ENCODE measurements at regions not wholly inside any gene's neighbourhood (a gene's known extent, or its start where the extent isn't known, plus 50 kb on each side); places are given as distances from the start of the nearest gene placed in this dataset.

DNA sequence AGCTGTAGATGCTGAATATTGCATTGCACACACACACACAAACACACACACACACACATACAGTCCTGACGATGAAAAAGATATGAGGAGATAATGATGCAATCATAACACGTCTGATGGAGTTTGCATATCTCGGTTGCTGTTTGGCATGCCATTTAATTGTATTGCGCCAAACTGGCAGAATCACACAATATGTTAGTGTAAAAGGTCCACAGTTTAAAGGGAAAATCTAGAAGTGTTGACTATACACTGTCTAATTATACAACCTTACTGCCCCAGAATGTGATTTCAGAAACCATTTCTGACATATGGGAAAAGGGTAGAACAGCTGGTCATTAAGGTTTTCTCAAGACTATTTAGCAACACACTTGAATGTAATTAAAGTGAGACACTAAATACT lies 123.7 kb upstream of the PROX1 start:
- Histone ChIP-seq H3K27ac (no peak overlapping the region), H3K4me3 (no peak overlapping the region)

DNA sequence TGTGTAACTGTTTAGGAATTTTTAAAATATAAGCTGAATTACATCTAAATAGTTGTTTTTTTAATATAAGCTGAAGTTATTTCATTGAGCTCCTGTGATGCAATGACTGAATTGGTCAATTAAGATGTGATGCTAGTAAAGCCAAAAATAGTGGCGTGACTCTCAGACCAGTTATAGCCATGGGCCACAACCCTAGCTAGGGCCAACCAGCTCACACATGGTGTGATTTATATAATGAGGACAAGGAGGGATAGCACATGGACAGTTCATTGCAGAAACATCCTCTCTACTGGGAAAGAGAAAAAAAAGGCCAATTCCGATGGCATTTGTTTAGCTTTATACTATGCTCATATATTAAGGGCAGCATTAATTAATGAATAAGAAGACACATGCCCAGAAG lies 119.3 kb upstream of the PROX1 start:
- no peak overlapping the region for H3K4me3 ChIP-seq
- H3K27ac ChIP-seq = no peak overlapping the region

DNA sequence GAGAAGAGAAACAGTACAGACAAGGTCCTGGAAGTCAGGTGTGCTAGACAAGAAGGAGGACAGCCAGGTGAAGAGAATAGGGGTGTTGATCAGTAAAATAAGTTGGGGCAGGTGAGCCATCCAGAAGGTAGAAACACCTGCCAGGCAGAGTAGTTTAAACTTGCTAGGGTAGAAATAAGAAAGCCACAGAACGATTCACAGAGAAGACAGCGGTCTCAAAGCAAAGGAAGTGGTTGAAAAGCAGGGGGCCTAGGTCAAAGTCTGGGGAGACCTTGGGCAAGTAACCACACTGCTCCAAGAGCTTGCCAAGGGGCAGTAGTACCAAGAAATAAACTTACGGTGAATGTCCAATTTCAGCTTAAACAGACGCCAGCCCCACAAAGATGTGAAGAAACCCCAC lies 116.6 kb upstream of the PROX1 start:
- H3K27ac ChIP-seq = no peak overlapping the region
- H3K4me3 ChIP-seq = no peak overlapping the region

DNA sequence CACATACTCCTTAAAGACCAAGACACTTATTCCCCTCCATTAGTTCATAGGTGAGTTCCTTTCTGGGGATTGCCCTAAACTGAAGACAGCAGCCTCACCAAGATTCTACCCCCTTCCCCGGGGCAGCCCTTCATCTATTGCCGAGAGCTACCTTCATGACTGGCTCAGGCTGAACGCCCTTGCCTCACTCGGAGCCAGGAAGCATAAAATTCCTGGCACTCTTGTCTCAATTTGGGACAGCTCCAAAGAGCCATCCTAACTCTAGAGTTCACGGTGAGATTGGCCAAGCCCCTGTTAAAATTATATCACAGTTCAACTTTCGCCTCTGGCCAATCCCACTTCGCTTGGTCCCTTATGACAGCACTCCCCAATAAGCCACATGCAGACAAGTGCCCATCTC lies 113.0 kb upstream of the PROX1 start:
- no peak overlapping the region for H3K27ac ChIP-seq
- H3K4me3 ChIP-seq = no peak overlapping the region

DNA sequence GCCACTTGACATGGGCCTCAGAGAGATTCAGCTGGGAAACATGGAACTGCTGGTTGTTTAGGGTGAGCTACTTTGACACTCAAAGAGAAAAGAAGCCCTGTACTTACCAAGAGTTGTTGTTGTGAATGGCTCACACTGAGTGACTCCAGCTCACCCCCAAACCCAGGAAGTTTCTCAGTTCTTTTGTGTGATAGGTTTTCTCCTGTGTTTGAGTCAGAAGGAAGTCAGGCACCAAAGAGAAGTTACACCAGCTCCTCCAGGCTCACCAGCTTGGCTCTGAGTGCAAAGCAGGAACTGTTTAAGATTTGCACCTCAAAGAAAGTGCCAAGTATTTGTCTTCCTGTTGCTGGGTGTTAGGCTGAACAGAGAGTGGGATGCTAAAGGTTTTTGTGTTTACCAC lies 111.2 kb upstream of the PROX1 start:
- Histone ChIP-seq H3K4me3 (no peak overlapping the region), H3K27ac (no peak overlapping the region)

DNA sequence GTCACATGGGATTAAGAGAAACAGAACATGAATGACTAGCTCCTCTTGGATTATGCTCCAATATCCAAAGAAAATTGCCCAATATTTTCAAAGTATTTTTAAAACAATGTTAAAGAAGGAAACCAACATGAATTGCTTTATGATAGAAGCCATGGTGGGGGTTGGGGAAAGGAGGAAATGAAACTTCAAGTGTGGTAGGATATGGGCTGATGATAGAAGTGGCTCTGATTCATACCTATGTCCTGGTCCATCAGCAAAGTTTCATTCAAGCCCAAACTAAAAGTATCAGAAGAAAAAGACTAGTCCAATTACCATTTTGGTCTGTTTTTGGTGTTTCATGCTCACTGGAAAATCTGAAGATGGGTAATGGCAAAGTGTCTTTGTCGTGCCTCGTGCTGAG lies 104.2 kb upstream of the PROX1 start:
- Histone ChIP-seq H3K27ac (no peak overlapping the region), H3K4me3 (no peak overlapping the region)

DNA sequence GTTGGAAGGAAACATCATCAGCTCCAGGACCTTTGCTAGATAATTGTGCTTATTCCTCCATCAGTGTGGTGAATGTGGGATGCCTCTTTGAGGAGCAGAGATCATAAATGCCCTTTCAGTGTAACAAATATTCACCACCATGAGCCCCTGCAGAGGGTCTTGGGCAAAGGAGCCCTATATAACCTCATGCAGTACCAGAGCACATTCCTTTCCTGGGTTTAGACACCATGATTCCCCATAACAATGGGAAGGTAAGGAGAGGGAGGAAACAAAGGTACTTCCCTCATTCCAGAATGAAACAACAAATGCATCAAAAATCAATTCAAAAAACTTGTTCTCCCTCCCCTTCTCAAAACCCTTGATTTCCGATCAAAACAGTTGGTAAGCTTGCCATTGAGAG lies 103.4 kb upstream of the PROX1 start:
- no peak overlapping the region for H3K27ac ChIP-seq
- H3K4me3 ChIP-seq = no peak overlapping the region

DNA sequence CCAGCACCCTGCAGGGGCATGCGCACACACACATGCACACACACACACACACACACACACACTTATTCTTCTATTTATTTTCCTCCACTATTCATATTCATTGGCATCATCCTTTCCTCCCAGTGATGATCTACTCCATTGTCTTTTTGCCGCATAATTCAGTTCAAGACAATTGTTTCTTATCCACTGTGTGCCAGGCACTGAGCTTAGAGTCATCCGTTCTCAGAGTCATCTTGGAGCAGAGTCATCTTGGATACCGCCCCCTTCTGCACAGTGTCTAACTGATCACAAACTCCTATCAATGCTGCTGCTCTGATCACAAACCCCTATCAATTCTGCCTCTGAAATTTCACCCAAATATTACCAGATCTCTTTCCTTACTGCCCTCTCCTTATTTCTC lies 102.8 kb upstream of the PROX1 start:
- Histone ChIP-seq H3K27ac (no peak overlapping the region), H3K4me3 (no peak overlapping the region)

DNA sequence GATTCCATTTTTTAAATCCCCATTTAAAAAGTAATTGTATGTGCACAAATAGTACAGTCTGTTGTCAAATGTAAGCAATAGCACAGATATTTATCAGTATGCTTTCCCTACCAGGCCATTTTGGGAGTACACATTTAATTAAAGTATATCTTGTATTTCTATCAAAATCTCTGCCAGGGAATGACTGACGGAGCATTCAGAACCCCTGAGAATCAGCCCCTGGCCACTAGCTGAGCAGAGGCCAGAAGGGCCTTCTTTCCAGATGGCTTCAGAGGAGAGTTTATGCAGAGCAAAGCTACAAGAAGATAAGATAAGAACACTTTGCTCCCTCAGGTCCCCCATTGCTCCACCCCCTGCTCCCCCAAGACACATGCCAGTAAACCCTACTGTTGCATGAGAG lies 99.9 kb upstream of the PROX1 start:
- Histone ChIP-seq H3K27ac (no peak overlapping the region), H3K4me3 (no peak overlapping the region)

DNA sequence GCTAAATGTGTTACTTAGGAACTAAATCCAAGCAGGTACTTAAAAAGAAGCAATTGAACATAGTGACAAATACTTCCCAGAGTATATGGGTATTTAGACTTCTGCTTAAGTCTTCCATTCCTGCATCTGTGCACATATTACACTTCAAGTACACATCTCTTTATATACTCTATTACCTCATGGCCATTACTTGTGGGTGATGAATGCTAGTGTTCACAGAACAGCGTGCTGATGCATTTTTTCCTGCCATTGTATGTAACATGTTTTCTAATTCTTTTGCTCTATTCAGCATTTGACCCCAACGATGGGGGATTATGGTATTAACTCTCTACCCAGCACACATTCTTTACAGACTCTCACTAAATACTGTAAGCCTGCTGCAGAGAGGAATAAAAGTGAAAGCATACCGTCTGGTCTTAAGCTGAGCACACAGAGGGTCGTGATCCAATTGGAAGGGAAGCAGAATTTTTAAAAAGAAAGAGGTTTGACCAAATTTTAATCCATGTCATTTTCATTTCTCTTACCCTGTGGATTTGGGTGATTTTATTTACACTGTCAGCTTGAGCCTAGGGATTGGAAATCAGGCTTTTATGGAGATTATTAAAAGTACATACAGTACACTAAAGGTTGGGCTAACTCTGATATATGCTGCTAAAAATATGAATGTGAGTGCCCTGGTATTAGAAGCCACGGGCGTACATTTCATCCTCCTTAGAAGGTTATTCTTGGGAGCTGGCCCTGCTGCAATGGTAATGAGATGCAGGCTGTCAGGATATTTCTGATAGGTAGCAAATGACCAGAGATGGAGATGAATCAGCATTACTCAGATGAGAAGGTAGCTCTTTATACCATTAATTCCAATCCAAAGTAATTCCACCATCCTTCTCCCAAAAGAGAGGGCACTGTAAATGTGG lies 95.5 kb upstream of the PROX1 start:
- H3K4me3 ChIP-seq = no peak overlapping the region

DNA sequence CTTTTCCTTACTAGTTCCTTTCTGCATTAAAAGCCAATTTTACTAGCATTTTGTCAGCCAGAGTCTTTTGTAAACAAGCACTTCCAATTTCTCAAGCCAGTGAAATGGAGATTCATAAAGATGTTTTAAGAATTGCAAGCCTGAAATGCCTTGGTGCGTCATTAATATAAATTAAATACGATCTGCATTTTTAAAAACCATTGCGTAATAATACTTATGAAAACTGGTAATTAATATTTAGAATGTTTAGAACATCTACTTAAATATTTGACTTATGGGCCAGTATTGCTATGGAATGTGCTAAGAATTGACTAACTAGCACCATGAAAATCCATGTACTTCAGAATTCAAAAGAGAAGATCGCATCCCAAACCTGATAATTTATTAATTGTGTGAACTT lies 89.1 kb upstream of the PROX1 start:
- no peak overlapping the region for H3K4me3 ChIP-seq
- H3K27ac ChIP-seq = no peak overlapping the region

More for the DNA sequence above, 95.5 kb upstream of the PROX1 start:
- H3K27ac ChIP-seq = no peak overlapping the region

DNA sequence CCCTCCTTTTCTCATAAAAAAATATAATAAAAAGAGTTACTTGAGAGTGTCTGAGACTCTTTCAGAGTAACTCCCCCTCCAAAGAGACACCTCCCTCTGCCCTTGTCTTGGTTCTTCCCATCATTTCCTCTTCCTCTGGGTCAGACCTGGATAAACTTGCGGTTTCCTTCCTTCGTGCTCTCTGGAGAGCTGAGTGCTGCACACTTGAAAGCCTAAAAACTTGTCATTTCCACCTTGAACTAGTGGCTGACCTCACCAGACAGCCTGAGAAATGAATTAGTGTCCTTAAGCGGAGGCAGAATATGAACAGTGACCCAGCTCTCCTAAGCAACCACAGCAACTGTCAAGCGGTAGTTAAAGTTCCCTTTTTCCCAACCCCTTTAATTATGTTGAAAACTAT lies 88.4 kb upstream of the PROX1 start:
- H3K27ac ChIP-seq = no peak overlapping the region
- H3K4me3 ChIP-seq = no peak overlapping the region

DNA sequence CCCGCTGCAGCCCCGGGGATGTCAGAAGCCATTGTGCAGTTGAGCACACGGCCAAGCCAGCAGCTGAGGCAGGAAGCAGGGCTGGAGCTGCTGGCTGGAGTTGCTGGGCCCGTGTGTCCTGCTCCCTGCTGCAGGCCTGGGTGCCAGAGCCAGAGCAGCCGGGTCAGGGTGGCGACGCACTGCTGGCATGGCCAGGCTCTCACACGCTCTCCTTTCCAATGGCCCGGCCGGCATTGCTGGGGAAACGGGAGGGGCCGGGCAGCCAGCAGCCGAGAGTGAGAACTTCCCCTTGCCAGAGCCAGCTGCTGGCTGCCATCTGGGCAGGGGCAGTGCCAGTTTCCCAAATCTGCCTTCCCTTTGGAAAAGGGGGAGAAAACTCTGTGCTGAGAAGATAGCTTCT lies 82.4 kb upstream of the PROX1 start:
- Histone ChIP-seq H3K27ac (no peak overlapping the region), H3K4me3 (no peak overlapping the region)

DNA sequence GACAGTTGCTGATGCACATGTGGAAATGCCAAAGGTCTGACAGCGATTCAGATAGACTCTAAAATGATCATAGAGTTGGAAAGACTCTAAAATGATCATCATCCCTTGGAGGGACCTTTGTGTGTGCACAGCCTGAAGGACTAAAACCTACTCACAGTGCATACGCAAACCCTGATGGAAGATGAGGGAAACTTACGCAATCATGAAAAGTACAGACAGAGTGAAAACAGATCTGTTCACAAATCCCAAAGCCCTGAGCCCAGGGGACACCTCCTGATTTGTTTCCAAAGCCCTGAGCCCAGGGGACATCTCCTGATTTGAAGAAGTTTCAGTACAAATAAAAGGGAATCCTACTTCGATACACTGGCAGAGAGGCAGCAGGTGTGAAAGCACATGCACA lies 79.3 kb upstream of the PROX1 start:
- Histone ChIP-seq H3K4me3 (no peak overlapping the region), H3K27ac (no peak overlapping the region)

DNA sequence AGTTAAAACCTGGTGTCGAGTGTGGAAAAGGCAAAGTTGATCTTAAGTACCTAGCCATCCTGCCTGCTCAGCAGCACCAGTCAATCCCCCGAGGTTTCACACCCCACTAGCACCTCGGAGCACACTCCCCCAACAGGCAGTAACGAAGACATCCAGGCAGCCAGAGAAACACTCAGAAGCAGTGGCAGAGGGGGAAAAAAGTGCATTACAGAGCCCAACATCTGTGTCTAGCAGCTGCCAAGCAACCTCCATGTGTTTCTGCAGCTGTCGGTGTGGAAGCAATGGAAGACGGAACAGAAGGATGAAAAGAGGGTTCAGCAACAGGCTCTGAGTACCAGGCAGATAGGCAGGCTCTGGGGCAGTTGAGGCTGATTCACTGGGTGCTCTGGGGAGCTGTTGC lies 73.4 kb upstream of the PROX1 start:
- Histone ChIP-seq H3K27ac (no peak overlapping the region), H3K4me3 (no peak overlapping the region)

DNA sequence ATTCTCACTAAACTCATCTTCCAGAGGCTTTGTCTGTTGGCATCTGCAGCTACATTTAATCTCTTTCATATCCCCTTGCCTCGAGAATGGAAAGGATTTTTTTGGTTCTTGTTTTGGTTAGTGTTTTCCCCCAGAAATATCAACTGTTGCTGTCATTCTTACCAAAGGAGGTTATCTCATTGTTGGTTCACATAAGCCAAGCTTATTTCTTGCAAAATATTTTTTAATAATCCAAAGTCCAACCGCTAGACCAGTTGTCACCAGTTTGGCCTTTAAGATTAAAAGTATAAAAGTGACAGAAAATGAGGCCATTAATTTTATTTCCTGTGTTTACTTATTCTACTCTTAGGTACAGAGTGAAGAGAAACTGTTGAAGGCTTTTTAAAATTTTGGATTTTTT lies 66.5 kb upstream of the PROX1 start:
- no peak overlapping the region for H3K4me3 ChIP-seq

DNA sequence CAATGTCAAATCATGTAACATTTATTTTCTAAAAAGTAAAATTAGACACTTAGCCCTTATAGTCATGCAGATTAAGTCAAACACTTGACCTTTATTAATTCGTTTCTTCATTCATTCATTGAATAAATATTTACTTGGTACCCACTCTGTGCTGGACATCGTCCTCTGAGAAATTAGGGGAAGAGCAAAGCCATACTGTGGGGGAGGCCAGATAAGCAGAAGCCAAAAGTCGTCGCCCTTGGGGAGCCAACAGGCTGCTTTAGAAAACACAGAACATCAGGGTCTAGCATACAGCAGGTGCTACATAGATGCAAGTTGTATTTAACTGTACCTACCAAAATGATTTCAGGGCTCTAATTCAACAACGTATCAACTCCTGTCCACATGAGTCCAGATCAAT lies 66.1 kb upstream of the PROX1 start:
- Histone ChIP-seq H3K27ac (no peak overlapping the region), H3K4me3 (no peak overlapping the region)

More for the DNA sequence above, 66.5 kb upstream of the PROX1 start:
- no peak overlapping the region for H3K27ac ChIP-seq

DNA sequence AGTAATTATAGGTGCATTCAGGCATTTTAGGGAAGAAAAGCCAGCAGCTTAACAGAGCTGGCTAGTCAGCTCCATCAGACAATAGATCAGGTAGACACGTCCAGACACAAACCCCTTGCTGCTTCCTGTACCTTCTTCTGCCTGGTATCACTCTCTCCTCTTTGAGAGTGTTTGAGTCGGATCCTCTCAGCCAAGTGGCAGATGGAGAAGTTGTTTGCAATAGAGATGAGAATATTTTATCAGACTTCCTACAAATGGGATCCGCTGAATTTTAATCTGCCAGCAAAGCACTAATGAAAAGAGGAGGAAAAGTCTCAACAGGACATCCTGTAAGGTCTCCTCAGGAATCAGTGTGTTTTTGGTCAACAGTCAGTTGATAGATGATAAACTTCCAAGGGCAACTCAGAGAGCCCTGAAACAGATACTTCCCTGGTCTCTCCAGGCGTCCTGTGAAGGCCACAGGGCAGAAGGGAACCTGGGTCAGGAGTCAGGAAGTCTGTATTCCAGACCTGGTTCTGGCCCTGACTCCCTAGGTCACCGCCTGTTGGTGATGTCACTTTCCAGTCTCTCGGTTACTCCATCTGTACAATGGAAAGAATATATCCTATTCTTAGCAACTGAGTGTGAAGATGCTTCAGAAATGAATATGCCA lies 62.1 kb upstream of the PROX1 start:
- no peak overlapping the region for H3K27ac ChIP-seq
- H3K4me3 ChIP-seq = no peak overlapping the region

DNA sequence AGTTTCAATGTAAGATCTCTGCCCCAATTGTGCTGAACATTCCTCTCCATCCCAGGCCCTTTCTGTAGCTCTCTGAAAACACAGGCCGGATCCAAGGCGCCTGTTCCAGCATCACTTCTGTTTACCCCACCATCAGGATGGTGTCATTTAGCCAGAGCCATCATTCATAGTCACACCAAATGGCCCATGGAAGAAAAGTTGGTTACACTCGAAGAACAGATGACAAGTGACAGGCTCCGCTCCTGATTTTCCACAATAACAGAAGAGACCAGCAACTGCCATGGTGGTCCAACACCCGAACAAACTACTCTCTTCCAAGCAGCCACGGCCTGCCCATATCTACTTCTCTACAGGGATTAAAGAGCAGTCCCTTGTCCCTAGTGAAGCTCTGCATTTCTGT lies 59.9 kb upstream of the PROX1 start:
- Histone ChIP-seq H3K4me3 (no peak overlapping the region), H3K27ac (no peak overlapping the region)

DNA sequence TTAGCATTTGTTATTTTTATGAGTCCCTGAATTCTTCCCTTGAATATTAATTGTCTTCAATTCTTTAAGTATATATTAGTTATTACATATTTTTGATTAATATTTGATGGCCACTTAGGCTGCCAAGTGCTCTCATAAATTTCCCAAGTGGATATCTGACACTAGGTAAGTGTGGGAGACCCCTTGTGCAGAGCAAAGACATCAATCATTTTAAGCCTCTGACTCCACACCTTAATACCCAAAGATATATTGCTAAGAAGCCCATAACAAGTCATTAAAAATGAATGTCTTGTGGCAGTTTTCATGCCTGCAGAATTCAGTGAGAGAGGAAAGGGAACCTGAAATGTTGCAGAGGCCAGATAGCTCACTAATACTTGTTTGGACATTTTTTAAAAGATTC lies 58.4 kb upstream of the PROX1 start:
- H3K27ac ChIP-seq = no peak overlapping the region

DNA sequence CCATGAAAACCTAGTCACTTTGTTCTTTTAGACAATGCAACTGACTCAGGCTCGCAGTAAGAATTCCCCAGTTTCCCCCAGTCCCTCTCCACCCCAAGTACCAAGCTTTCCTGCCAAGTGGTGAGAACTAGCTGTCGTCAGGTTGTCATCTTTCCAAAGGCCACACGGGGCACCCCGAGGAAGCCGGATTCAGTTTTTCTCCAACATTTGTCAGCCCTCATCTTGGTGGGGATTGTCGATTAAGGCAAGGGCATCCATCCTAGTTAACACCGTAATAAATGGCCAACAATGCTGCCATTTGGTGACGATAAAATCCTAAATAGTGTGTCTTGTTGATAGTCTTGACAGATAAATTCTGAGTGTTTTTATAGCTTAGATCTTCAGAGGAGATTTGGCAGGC lies 55.9 kb upstream of the PROX1 start:
- Histone ChIP-seq H3K27ac (no peak overlapping the region), H3K4me3 (no peak overlapping the region)

More for the DNA sequence above, 58.4 kb upstream of the PROX1 start:
- no peak overlapping the region for H3K4me3 ChIP-seq

DNA sequence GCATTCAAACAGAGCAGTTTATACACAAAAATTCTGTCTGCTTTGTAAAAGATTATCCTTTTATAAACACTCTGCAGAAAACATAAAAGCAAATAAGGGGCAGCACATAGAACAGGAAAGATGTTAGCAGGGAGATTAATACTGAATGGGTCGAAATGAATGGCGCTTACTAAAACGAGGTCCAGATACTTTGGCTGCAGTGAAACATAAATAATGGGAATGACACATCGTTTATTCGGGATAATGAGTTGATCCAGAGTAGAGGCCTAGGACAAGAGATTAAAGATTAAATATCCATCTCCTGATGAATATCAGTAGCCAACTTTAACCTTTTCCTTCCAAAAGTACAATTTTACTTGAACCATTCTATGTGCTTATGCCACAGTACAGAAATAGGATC lies 54.4 kb upstream of the PROX1 start:
- Histone ChIP-seq H3K27ac (no peak overlapping the region), H3K4me3 (no peak overlapping the region)
